GM21723 (cell line): ENCODE measurements at regions not wholly inside any gene's neighbourhood (a gene's known extent, or its start where the extent isn't known, plus 50 kb on each side); places are given as distances from the start of the nearest gene placed in this dataset.

Experiments used
- ATAC-seq: cut with Tn5 transposase; IDR thresholded peaks from one replicate; pipeline ENCODE4 v1.9.1; 2021; ENCODE audit warnings: mild to moderate bottlenecking, moderate library complexity; ENCODE audit not compliant: unreplicated experiment

- ATAC-seq: no peak
These were observed 906.7 kb upstream of the CELF2 start for GRCh38 chr10:10110844-10111490.

DNA sequence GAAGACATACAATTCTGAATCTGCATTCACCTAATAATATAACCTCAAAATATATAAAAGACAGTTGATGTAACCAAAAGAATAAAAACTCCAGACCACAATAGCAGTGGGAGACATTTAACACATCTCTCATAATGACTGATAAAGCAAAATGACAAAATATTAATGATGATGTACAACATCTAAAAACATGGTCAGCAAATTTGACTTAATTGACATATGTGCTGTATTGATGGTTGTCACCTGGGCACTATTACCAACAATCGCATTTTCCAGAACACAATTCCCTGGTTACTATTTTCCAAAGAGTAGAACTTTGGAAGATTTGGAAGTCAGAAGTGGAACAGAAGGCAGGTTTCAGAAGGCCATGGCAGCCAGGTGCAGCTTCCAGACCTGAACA lies 899.5 kb upstream of the CELF2 start:
- no peak for ATAC-seq

- ATAC-seq: no peak
These were observed 897.0 kb upstream of the CELF2 start for GRCh38 chr10:10120671-10121070.

DNA sequence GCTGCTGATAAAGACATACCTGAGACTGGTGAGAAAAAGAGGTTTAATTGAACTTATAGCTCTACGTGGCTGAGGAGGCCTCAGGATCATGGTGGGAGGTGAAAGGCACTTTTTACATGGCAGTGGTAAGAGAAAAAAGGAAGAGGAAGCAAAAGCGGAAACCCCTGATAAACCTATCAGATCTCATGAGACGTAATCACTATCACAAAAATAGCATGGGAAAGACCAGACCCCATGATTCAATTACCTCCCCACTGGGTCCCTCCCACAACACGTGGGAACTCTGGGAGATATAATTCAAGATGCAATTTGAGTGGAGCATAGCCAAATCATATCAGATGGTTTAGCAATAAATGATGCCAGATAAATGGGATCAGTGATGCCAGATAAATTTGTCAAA lies 892.0 kb upstream of the CELF2 start:
- ATAC-seq: no peak

GRCh38 chr10:10126218-10126617 lies 891.5 kb upstream of the CELF2 start:
- ATAC-seq: no peak

GRCh38 chr10:10128387-10128786 lies 889.3 kb upstream of the CELF2 start:
- no peak for ATAC-seq

- ATAC-seq: no peak
These were observed 887.0 kb upstream of the CELF2 start for GRCh38 chr10:10130686-10131085.

- no peak for ATAC-seq
These were observed 885.7 kb upstream of the CELF2 start for GRCh38 chr10:10132009-10132408.

DNA sequence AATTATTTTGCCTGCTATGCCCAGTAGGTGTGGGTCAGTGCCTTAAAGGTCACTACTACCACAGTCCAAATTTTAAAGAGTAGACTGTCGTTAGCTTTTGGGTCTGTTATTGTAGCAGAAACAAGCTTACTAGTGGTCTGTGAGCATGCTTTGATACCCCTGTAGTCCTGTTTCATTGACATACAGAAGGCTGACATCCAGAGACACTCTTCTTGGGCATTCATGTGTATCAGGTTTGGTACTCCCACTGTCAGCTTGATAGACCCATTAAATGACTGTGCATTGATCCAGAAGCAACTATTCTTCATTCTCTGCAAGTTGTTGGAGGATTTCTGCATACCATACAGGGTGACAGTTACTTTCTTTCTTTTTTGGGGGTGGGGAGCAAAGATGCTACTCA lies 884.4 kb upstream of the CELF2 start:
- no peak for ATAC-seq

GRCh38 chr10:10138685-10139084 lies 879.0 kb upstream of the CELF2 start:
- ATAC-seq: no peak

- no peak for ATAC-seq
These were observed 875.8 kb upstream of the CELF2 start for GRCh38 chr10:10141782-10142382.

GRCh38 chr10:10146604-10147003 lies 871.1 kb upstream of the CELF2 start:
- no peak for ATAC-seq

- ATAC-seq: no peak
These were observed 867.8 kb upstream of the CELF2 start for GRCh38 chr10:10149899-10150298.

GRCh38 chr10:10156917-10157600 lies 860.6 kb upstream of the CELF2 start:
- ATAC-seq: no peak

- no peak for ATAC-seq
These were observed 856.8 kb upstream of the CELF2 start for GRCh38 chr10:10160821-10161312.

GRCh38 chr10:10164848-10165247 lies 852.8 kb upstream of the CELF2 start:
- no peak for ATAC-seq

DNA sequence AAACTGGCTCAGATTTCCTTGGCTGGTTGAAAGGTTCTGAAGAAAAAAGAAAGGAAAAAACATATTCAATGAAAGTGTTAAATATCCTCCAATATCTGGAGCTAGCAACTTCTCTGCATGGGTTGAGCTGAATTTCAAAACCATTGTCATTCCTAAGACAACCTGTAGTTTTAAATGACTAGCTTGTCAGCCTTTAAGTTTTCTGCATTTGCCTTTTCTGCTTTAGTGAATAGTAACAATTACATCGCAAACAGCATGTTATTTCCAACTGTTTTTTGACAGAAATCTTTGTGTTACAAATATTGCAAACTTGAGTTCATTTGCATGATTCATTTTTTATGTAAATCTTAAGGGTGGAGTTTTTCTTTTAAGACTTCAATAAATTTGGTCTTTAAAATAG lies 852.3 kb upstream of the CELF2 start:
- no peak for ATAC-seq

- no peak for ATAC-seq
These were observed 839.2 kb upstream of the CELF2 start for GRCh38 chr10:10178476-10178875.

GRCh38 chr10:10193848-10194247 lies 823.8 kb upstream of the CELF2 start:
- no peak for ATAC-seq

DNA sequence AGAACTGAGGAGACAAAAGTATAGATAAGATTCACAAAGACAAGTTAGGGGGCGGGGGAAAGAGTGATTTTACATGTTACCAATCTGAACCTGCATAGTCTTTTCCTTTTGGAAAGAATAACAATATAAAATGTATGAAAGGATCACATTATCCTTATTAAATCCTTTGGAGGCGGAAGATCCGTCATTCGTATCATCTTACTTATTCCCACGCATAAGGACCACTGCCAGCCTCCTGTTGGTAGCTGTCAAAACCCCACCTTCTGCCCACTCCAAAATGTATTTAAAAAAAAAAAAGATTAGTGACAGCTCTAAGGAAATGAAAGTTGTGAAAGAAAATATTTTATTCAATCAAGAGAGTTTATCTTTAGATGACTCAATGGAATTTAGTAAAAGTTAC lies 821.0 kb upstream of the CELF2 start:
- no peak for ATAC-seq

DNA sequence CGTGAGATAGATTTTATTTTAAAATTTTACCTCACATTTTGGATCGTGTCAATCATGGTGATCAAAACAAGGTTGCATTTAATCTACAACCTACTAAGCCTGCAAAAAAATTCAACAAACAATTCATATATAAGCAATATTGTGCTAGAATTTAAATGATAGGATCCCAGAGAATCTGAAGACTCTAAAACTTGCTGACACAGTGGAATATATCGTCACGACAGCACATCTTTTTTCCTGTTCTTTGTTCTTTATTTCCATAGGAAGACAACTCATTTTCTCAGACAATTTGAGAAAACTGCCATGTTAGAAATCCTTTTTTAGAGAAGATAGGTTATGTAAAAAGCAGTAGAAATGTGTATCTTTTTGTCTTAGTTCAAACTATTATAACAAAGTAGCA lies 820.2 kb upstream of the CELF2 start:
- ATAC-seq: no peak

- ATAC-seq: no peak
These were observed 819.3 kb upstream of the CELF2 start for GRCh38 chr10:10198363-10198762.
